GM18511 (cell line): ENCODE measurements at regions not wholly inside any gene's neighbourhood (a gene's known extent, or its start where the extent isn't known, plus 50 kb on each side); places are given as distances from the start of the nearest gene placed in this dataset.
"Not testable (repeated sequence)": the region's sequence is repeated elsewhere in the genome, so short reads cannot be mapped to it uniquely, and the experiment has no call there.

Source experiments
- ATAC-seq: cut with Tn5 transposase; IDR thresholded peaks from one replicate; pipeline ENCODE4 v1.9.1; 2021; ENCODE audit warnings: mild to moderate bottlenecking, moderate library complexity; ENCODE audit not compliant: unreplicated experiment

DNA sequence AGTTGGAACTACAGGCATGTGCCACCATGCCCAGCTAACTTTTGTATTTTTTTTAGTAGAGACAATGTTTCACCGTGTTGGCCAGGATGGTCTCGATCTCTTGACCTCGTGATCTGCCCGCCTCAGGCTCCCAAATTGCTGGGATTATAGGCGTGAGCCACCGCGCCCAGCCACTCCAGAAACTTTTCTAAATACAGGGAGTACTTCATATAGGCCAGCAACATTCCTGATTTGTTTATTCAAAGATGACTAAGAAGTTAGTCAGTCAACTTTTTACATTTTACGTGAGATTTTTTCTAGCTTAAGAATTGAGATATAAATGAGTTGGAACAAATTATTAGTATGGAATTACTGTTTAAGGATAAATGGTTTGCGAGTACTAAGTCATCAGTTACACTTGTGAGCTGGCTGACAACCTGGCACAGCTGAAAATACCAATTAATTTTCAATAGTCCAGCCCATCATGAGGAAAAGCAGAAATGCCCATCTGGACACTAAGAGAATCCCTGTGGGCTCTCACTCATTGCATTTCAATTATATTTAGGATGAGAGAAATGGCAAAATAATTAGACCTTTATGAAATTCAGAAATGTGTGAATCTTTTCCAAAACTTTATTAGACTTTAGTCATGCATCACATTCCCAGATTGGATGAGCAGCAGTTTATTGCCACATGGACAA lies 430.8 kb upstream of the SPATA31A3 start:
- ATAC-seq: not testable (repeated sequence)

DNA sequence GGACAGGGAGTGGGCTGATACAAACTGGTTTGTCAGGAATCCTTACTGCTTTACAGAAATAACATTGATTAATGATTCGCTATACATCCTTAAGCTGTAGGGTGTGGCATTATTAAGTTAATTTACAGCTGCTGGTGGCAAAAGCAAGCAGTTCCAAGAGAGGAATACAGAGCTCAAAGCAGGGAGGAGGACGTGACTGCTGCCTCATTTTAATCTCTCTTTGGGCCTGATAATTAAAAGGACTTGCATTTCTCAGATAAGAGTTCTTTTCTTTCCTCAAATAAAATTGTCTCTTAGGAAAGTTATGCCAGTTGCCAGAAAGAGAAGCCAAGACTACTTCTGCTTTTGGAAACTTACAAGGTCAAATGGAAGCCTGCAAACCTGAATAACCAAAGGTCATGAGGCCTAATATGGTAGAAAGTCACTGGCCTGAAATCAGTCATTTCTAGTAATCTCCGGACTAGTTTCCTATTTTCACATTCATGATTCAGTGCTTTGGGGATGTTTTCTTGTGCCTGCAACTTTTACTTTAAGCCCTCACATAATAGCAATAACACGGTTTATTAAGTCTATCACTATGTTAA lies 426.2 kb upstream of the SPATA31A3 start:
- not testable (repeated sequence) for ATAC-seq

DNA sequence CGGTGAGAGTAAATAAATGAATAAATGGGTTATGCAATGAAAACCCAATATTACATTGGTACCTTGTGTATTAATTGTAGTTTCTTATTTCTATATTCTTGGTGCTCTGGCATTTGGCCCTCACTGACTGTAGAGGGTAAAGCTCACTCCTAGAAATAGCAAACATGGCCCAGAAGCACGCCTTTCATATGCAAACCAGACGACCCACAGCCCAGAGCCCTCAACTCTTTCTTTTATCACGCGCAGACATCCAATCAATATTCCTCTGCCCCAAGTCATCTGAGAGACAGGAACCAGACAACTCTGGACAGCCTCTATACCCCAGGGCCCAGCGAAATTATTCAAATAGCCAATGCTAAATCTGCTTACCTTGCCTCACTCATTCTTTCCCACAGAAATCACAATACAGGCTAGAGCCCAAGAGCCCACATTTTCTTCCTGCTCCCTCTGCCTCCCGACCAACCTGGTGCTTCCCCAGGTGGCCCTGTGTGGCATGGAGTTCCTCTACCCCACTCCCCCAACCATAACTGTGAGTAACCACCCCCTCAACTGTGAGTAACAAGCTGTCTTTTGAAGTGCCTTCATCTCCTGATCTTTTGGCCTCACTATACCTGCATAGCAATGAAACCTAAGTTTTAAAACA lies 425.1 kb upstream of the SPATA31A3 start:
- not testable (repeated sequence) for ATAC-seq

GRCh38 chr9:67416639-67417038 lies 424.3 kb upstream of the SPATA31A3 start:
- ATAC-seq: not testable (repeated sequence)

DNA sequence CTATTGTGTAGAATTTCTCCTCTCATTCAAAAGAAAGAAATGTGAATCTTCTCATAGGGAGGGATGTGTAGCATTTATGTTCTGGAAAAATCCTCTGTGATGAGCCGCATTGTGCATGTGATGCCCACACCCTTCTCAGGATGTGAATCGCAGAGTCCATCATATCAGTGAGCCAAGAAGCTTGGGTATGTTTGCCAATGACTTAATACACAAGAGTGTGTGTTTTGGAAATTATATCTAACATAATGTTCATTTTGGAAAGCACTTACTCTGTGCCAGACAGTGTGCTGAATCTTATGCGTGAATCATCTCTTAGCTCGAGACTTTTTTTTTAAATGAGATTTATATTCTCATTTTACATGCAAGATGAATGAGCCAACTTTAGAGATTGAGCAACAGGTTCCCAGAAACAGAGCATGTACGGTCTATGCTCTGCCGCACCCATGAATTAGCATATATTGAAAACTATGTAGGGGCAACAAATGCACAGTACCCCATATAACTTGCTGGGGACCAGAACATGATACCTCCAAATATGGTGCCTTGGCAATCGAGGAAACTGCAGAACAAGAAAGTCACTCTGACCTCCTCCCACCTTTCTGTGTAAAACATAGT lies 418.4 kb upstream of the SPATA31A3 start:
- ATAC-seq: not testable (repeated sequence)

DNA sequence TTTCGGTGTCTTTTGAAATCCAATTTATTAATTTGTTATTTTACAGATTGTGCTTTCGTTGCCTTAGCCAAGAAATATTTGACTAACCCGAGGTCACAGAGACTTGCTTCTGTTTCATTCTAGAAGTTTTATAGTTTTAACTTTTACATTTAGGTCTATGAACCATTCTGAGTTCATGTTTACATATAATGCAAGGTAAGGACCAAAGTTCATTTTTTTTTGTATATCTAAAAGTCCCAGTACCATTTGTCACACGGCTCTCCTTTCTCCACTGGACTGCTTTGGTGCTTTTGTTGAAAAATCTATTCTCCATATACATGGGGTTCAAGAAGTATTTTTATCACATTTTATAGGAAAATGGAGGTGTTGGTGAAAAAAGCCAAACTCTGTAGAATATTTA lies 411.4 kb upstream of the SPATA31A3 start:
- not testable (repeated sequence) for ATAC-seq

DNA sequence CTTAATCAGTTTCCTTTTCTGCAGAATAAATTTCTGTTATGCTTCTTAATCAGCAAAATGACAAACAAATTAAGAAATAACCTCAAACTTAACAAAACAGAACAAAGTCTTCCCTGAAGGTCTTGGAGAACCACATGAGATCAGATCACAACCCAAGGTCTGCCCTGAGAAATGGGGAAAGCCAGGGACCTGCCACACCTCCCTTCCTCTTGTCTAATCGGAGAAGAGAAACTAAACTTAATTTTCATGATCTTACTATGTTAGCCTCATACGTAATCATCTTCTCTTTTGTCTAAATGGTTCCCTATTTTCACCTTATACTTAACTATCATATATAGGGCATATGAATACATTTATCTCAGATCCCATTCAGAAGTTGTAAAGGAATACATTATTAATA lies 405.4 kb upstream of the SPATA31A3 start:
- not testable (repeated sequence) for ATAC-seq

- ATAC-seq: not testable (repeated sequence)
Observed at GRCh38 chr9:67394782-67395181, 402.4 kb upstream of the SPATA31A3 start.

GRCh38 chr9:67394038-67394437 lies 401.7 kb upstream of the SPATA31A3 start:
- not testable (repeated sequence) for ATAC-seq

DNA sequence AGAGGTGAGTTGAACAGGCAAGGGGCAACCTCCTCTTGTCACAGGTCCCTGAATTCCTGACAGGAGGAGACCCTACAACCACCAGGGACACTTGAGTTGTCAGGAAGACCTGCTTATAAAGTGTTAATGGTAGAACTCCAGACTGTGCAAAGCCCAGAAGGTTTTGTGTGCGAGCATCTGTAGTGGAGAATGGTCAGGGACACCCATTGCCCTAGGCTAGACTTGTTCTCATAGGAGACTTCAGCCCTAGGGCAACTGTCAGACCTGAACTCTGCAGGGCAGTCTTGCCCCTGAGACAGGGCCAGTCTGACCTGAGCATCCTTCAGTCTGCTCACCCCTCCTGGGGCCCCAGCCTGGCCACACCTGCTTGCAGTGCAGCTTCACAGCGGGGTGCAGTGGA lies 377.3 kb upstream of the SPATA31A3 start:
- not testable (repeated sequence) for ATAC-seq

- not testable (repeated sequence) for ATAC-seq
Observed at GRCh38 chr9:67362325-67362724, 370.0 kb upstream of the SPATA31A3 start.

DNA sequence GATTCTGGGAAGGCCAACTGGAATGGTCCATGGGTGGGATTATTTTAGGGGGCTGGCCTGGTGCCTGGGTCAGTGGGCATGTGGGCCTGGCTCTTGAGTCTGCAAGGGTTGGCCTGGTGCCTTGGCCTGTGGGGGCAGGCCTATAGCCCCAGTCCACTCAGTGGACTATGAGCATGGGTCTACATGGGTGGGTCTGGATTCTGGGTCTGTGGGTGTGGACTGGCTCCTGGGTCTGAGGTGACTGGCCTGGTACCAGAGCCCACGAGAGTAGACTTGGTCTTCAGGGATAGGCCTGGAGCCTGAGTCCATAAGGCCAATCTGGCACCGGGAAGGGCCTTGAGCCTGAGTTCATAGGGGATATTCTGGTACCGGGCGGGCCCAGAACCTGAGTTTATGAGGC lies 361.6 kb upstream of the SPATA31A3 start:
- ATAC-seq: not testable (repeated sequence)

DNA sequence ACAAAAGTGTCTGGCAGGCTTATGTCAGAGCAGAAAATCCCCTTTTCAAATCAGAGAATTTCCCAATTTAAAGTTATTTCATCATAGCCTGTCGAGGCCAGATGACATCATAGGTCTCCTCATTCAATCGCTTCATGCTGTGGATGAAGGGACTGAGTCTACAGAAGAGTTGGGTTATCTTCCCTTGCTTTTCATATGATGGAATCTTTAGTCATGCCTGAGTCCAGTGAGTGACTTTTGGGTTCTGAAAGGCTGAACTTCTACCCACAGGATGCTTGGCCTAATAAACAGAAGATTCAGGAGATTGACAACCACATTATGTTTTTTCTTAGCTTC lies 357.0 kb upstream of the SPATA31A3 start:
- ATAC-seq: not testable (repeated sequence)

GRCh38 chr9:67348562-67349423 lies 356.4 kb upstream of the SPATA31A3 start:
- not testable (repeated sequence) for ATAC-seq

- ATAC-seq: not testable (repeated sequence)
Observed at GRCh38 chr9:67348094-67348493, 355.7 kb upstream of the SPATA31A3 start.

GRCh38 chr9:67339216-67339615 lies 346.9 kb upstream of the SPATA31A3 start:
- ATAC-seq: not testable (repeated sequence)

DNA sequence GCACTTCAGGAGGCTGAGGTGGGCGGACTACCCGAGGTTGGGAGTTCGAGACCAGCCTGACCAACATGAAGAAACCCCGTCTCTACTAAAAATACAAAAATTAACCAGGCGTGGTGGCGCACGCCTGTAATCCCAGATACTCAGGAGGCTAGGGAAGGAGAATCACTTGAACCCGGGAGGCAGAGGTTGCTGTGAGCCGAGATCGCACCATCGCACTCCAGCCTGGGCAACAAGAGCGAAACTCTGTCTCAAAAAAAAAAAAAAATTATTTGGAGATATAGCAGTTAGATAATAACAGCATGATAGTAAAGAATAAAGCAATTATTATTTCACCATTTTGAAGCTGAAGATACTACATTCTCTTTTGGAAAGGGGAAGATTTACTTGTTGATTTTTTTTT lies 345.9 kb upstream of the SPATA31A3 start:
- not testable (repeated sequence) for ATAC-seq

DNA sequence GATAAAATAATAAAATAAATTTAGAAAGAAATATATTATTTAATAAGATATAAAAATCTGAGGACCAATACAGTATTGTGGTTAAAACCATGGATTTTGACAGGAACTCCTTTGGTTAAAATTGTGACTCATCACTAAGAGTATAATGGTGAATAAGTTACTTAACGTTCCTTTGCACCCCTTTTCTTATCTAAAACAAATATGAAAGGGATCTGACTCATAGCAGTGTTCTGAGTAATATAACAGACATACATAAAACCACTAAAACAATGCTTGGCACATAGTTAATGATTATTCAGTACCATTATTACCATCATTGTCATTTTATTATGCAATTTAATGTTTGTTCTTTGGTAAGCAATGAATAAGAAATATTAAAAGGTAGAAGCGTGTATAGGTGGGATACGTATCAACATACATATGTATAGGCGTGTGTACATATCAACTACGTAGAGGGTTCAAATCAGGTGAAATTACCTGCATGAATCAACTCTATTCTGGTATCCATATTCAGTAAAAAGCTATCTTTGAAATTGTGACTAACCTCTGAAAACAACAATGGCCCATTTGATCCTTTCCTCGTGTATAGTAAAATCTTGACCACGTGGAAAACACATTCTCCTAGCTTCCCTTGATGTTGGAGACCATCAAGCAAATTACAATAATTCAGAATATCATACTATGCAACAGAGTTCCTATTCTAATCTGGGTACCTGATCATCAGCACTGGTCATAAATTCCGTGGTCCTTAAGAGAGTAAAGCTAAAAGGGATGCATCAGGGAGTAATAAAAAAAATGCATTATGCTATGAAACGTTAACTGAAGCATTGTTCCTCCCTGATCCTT lies 342.6 kb upstream of the SPATA31A3 start:
- ATAC-seq: peak; percentile 72

DNA sequence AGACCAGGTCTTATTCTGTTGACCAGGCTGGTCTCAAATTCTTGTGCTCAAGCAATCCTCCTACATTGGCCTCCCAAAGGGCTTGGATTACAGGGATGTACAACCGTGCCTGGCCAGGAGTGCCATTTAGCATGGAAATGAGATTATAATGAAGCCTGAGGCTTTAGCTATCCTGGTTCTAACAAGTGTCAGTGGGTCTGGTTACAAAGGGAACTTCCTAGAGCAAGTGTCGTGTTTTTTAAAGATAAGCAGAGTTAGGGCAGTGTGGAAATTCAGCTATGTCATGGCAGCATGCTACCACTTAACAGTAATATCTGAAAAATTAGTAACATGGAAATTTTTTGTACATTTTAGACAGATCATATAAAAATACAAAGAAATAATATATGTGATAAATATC lies 339.3 kb upstream of the SPATA31A3 start:
- ATAC-seq: not testable (repeated sequence)

- not testable (repeated sequence) for ATAC-seq
Observed at GRCh38 chr9:67313409-67313808, 321.1 kb upstream of the SPATA31A3 start.
